Adrenal gland (tissue), 9 donors: ENCODE measurements at regions not wholly inside any gene's neighbourhood (a gene's known extent, or its start where the extent isn't known, plus 50 kb on each side); places are given as distances from the start of the nearest gene placed in this dataset.

Experiments
- DNase-seq, 7 donors: peaks; one replicate each; pipeline ENCODE4 v3.0.0-alpha.2; 2019 to 2020
- H3K27ac ChIP-seq, 5 donors: fragments of 200-600 bp; sonication (generic) in 4 of 5; 1 replicate in 3 of 5; 2 replicates in 2 of 5; pipeline versions ENCODE4 v1.5.1 to v1.8.0; 2016 to 2020; ENCODE audit warnings: mild to moderate bottlenecking in 1 of 5
- H3K27me3 ChIP-seq: fragments of 200-600 bp; 2 replicates; pipeline ENCODE4 v1.8.0; 2021
- H3K36me3 ChIP-seq, 2 donors: fragments of 200-600 bp; replicated peaks in 1 of 2; 1 replicate in 1 of 2; 2 replicates in 1 of 2; pipeline versions ENCODE4 v1.5.1 to v1.8.0; 2018 to 2022
- H3K4me1 ChIP-seq, 2 donors: fragments of 200-600 bp; replicated peaks in 1 of 2; 1 replicate in 1 of 2; 2 replicates in 1 of 2; pipeline versions ENCODE4 v1.5.1 to v1.8.0; 2018 to 2021
- H3K4me3 ChIP-seq, 4 donors: fragments of 200-600 bp; sonication (generic) in 3 of 4; one replicate each; pipeline ENCODE4 v1.5.1; 2016 to 2018
- H3K9me3 ChIP-seq, 3 donors: fragments of 200-600 bp; sonication (generic) in 1 of 3; replicated peaks in 1 of 3; 1 replicate in 2 of 3; 2 replicates in 1 of 3; pipeline versions ENCODE4 v1.5.1 to v1.8.0; 2016 to 2021
- POLR2A ChIP-seq, 2 donors: fragments of 450-650 bp; IDR thresholded peaks; one replicate each; pipeline ENCODE4 v1.6.1; 2017; ENCODE audit warnings: antibody characterized with exemption in 2 of 2, mild to moderate bottlenecking in 2 of 2, moderate library complexity in 1 of 2
- WGBS, 4 donors: extraction: QIAGEN DNeasy Blood & Tissue Kit in 2 of 4; methylation state at CpG; one replicate each; pipeline versions ENCODE4 v1.1.5 to v1.1.7; 2013 to 2017; 5-methylcytosine and 5-hydroxymethylcytosine counted together
- intact Hi-C, 2 donors: fragments of 100-400 bp; cut with DNase I; formaldehyde crosslinking; loops; one replicate each; pipeline versions ENCODE4 v1.14.1 to v1.15.0; 2022 to 2023
- TF ChIP-seq, protein P1 (sequence below), 6 experiments: fragments of 450-650 bp in 4 of 6; fragments of 200-600 bp in 2 of 6; sonication (generic) in 1 of 6; IDR thresholded peaks; 1 replicate in 5 of 6; 2 replicates in 1 of 6; pipeline versions ENCODE4 v1.5.1 to v1.8.0; 2016 to 2021; ENCODE audit warnings: antibody characterized with exemption in 6 of 6, mild to moderate bottlenecking in 2 of 6, moderate library complexity in 1 of 6
- donor health status: healthy with polysubstance abuse.
- donor health status: Bipolar disorder and iron deficiency.
- donor health status: DM: yes; HTN: yes; CAD: no.
- donor health status: DM: no; HTN: no; CAD: no.
- donor health status: DM: no; HTN: no; CAD: no.

DNA sequence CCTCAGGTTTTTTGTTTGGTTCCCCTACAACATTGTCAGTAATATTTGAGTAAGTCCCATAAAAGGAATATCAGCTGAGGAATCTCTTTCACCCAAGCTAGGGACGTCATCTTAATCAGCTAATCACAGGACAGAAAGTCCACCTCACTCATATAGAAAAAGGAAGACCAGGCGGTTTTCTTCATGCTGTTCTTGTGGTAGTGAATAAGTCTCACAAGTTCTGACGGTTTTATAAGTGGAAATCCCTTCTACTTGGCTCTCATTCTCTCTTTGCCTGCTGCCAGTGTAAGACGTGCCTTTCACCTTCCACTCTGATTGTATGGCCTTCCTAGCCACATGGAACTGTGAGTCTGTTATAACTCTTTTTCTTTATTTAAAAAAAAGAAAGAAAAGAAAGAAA, 308.1 kb upstream of the PFKP start:
- no peak for TF ChIP-seq POLR2A (IDR thresholded peaks at IDR 0.05)
- H3K9me3 ChIP-seq = no peaks in the 10 kb centered on the region
- DNase-seq = no peak
- intact Hi-C loops = no loop called here
- H3K4me3 ChIP-seq = no peak overlapping the region
- no peaks in the 10 kb centered on the region for H3K27me3 ChIP-seq
- no peaks in the 10 kb centered on the region for H3K36me3 ChIP-seq
- no peaks in the 10 kb centered on the region for H3K4me1 ChIP-seq
- 34 to 49% (median 42%) methylated on average over 4 of the region's 4 CpGs for WGBS, 4 donors
- H3K27ac ChIP-seq = no peak overlapping the region

DNA sequence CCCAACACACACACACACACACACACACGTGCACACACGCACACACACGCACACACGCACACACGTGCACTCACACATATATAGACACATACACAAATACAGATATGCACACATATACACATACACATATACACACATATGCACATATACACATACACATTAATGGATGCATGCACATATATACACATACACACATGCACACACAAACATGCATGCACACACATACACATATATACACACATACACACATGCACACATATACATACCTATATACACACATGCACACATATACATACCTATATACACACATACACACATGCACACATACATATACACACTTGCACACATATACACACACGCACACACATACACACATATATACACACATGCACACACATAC, 312.4 kb upstream of the PFKP start:
- intact Hi-C loops = no loop called here
- H3K27ac ChIP-seq = no peak overlapping the region
- TF ChIP-seq POLR2A (IDR thresholded peaks at IDR 0.05) = no peak
- TF ChIP-seq, protein P1, sequence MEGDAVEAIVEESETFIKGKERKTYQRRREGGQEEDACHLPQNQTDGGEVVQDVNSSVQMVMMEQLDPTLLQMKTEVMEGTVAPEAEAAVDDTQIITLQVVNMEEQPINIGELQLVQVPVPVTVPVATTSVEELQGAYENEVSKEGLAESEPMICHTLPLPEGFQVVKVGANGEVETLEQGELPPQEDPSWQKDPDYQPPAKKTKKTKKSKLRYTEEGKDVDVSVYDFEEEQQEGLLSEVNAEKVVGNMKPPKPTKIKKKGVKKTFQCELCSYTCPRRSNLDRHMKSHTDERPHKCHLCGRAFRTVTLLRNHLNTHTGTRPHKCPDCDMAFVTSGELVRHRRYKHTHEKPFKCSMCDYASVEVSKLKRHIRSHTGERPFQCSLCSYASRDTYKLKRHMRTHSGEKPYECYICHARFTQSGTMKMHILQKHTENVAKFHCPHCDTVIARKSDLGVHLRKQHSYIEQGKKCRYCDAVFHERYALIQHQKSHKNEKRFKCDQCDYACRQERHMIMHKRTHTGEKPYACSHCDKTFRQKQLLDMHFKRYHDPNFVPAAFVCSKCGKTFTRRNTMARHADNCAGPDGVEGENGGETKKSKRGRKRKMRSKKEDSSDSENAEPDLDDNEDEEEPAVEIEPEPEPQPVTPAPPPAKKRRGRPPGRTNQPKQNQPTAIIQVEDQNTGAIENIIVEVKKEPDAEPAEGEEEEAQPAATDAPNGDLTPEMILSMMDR (IDR thresholded peaks at IDR 0.05) = no peak
- 51 to 66% (median 61%) methylated on average over 6 of the region's 6 CpGs for WGBS, 4 donors
- no peaks in the 10 kb centered on the region for H3K36me3 ChIP-seq
- DNase-seq = no peak
- H3K4me3 ChIP-seq = no peak overlapping the region
- H3K27me3 ChIP-seq = no peaks in the 10 kb centered on the region
- no peaks in the 10 kb centered on the region for H3K9me3 ChIP-seq
- H3K4me1 ChIP-seq = no peaks in the 10 kb centered on the region

DNA sequence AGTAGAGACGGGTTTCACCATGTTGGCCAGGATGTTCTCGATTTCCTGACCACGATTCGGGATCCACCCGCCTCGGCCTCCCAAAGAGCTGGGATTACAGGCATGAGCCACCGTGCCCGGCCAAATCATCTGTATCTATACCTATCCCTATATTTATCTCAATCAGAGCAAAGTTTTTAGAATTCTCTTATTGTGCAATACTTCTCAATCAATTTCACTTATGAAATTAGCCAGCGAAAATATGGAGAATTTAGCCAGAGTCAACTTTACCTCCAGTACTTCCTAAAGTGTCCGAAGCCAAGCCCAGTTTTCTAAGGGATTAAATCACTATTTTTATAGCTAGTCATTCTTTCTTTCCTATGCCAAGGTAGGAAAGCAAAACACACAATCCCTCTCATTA, 319.1 kb upstream of the PFKP start:
- no peaks in the 10 kb centered on the region for H3K36me3 ChIP-seq
- WGBS, 4 donors = 83 to 94% (median 87%) methylated on average over 10 of the region's 10 CpGs

DNA sequence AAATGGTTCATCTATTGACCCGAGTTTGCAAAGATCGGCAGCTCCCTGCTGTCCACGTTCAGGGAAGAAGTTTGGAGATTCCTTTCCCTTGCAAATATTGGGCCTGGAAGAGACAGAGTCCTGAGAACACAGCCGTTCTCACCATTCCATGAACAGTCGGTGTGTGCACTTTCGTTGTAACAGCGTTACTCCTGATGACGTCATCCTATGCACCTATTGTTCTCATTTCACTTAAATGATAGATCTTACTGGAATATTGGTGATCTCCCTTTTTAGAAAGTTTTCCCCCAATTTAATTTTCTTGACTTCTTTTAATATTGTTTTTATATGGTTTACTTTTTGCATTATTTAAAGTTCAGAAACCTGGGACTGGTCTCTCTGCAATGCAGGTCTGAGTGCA, 320.7 kb upstream of the PFKP start:
- no peaks in the 10 kb centered on the region for H3K9me3 ChIP-seq
- no peaks in the 10 kb centered on the region for H3K27me3 ChIP-seq
- 88 to 91% (median 90%) methylated on average over 8 of the region's 8 CpGs for WGBS, 4 donors
- H3K36me3 ChIP-seq = no peaks in the 10 kb centered on the region
- intact Hi-C loops = no loop called here
- no peak for DNase-seq
- no peak overlapping the region for H3K4me3 ChIP-seq
- H3K4me1 ChIP-seq = no peaks in the 10 kb centered on the region
- H3K27ac ChIP-seq = no peak overlapping the region
- TF ChIP-seq, protein P1 (IDR thresholded peaks at IDR 0.05) = no peak
- no peak for TF ChIP-seq POLR2A (IDR thresholded peaks at IDR 0.05)

More for the DNA sequence above, 319.1 kb upstream of the PFKP start:
- DNase-seq = no peak
- no peaks in the 10 kb centered on the region for H3K9me3 ChIP-seq
- H3K4me3 ChIP-seq = no peak overlapping the region
- no peak for TF ChIP-seq POLR2A (IDR thresholded peaks at IDR 0.05)
- TF ChIP-seq, protein P1 (IDR thresholded peaks at IDR 0.05) = no peak
- H3K27ac ChIP-seq = no peak overlapping the region
- no peaks in the 10 kb centered on the region for H3K4me1 ChIP-seq
- no peaks in the 10 kb centered on the region for H3K27me3 ChIP-seq
- intact Hi-C loops = no loop called here

DNA sequence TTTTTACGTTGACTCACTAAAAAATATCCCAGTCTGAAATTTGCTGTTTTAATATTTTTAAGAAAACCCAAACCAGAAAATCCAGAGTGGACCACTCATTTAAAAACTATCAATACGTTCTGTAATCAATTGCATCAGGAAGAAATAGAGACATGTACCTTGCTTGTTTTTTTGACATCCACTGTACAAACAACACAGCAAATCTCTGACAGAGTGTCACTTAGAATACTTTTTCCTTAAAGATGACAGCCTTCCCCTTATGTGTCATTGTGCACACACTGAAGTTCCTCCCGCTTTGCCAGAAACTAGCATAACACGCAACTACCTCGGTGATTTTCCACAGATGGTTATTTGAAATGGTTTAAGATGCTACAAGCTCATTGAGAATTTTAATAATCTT, 321.7 kb upstream of the PFKP start:
- intact Hi-C loops = no loop called here
- Histone ChIP-seq H3K4me1 (no peaks in the 10 kb centered on the region), H3K36me3 (no peaks in the 10 kb centered on the region), H3K27ac (no peak overlapping the region), H3K27me3 (no peaks in the 10 kb centered on the region), H3K4me3 (no peak overlapping the region), H3K9me3 (no peaks in the 10 kb centered on the region)
- WGBS, 4 donors = 74 to 85% (median 80%) methylated on average over 5 of the region's 5 CpGs
- DNase-seq = no peak
- TF ChIP-seq, protein P1 (IDR thresholded peaks at IDR 0.05) = no peak
- no peak for TF ChIP-seq POLR2A (IDR thresholded peaks at IDR 0.05)
